ENCODE measurements at regions not wholly inside any gene's neighbourhood (a gene's known extent, or its start where the extent isn't known, plus 50 kb on each side); places are given as distances from the start of the nearest gene placed in this dataset.

- TF ChIP-seq MAX (IDR thresholded peaks at IDR 0.05; ENCODE audit: insufficient read depth, insufficient read length) (no peak), POLR2AphosphoS5 (IDR thresholded peaks at IDR 0.05; ENCODE audit: insufficient read depth, low read depth, low read length) (no peak), FOS (IDR thresholded peaks at IDR 0.05; ENCODE audit: borderline replicate concordance, insufficient read depth, low read length) (no peak), MYC (IDR thresholded peaks at IDR 0.05; ENCODE audit: low read depth, low read length) (no peak), EZH2 (IDR thresholded peaks at IDR 0.05; ENCODE audit: borderline replicate concordance, low read depth, low read length, severe bottlenecking) (no peak), CTCF (IDR thresholded peaks at IDR 0.05; ENCODE audit: extremely low read depth in 1 of 2, insufficient read depth in 1 of 2, low read depth in 1 of 2, low read length in 2 of 2) (no peak), POLR2A (IDR thresholded peaks at IDR 0.05; ENCODE audit: low read depth, low read length) (no peak), JUN (IDR thresholded peaks at IDR 0.05; ENCODE audit: borderline replicate concordance, insufficient read depth, insufficient read length, low read depth) (no peak), GATA2 (IDR thresholded peaks at IDR 0.05; ENCODE audit: insufficient read depth, insufficient read length, low read depth, low read length) (no peak)
These were observed 67.1 kb upstream of the PREP start for GRCh38 chr6:105469946-105470345.
